Fibroblast of peridontal ligament (primary cell): ENCODE measurements at regions not wholly inside any gene's neighbourhood (a gene's known extent, or its start where the extent isn't known, plus 50 kb on each side); places are given as distances from the start of the nearest gene placed in this dataset.

Source experiments
- DNase-seq: peaks from one replicate; pipeline ENCODE4 v3.0.0-alpha.2; 2010; ENCODE audit errors: extremely low read depth

GRCh38 chr5:143870362-143870761 is 58.4 kb downstream of the HMHB1 start:
- no peak for DNase-seq

- no peak for DNase-seq
Observed at GRCh38 chr5:143870871-143871632, 59.1 kb downstream of the HMHB1 start.

- no peak for DNase-seq
Observed at GRCh38 chr5:143871672-143872071, 59.7 kb downstream of the HMHB1 start.

- DNase-seq: peak; percentile 62
Observed at GRCh38 chr5:143874312-143874711, 62.4 kb downstream of the HMHB1 start.

- no peak for DNase-seq
Observed at GRCh38 chr5:143877196-143877595, 65.2 kb downstream of the HMHB1 start.

GRCh38 chr5:143878430-143878829 is 66.5 kb downstream of the HMHB1 start:
- no peak for DNase-seq

- peak; percentile 23 for DNase-seq
Observed at GRCh38 chr5:143879646-143880045, 67.7 kb downstream of the HMHB1 start.

- DNase-seq: no peak
Observed at GRCh38 chr5:143880178-143880577, 68.2 kb downstream of the HMHB1 start.

GRCh38 chr5:143882520-143882919 is 70.6 kb downstream of the HMHB1 start:
- DNase-seq: peak; percentile 76

- DNase-seq: no peak
Observed at GRCh38 chr5:143886096-143886495, 74.1 kb downstream of the HMHB1 start.

GRCh38 chr5:143886651-143887638 is 75.0 kb downstream of the HMHB1 start:
- DNase-seq: peak; percentile 84

GRCh38 chr5:143887903-143888665 is 76.1 kb downstream of the HMHB1 start:
- DNase-seq: peak; percentile 86

- DNase-seq: no peak
Observed at GRCh38 chr5:143888912-143889311, 77.0 kb downstream of the HMHB1 start.

- peak; percentile 96 for DNase-seq
Observed at GRCh38 chr5:143889986-143890385, 78.0 kb downstream of the HMHB1 start.

GRCh38 chr5:143890487-143890886 is 78.5 kb downstream of the HMHB1 start:
- DNase-seq: peak; percentile 48

- no peak for DNase-seq
Observed at GRCh38 chr5:143892271-143892670, 80.3 kb downstream of the HMHB1 start.

- DNase-seq: no peak
Observed at GRCh38 chr5:143892908-143893307, 80.9 kb downstream of the HMHB1 start.

GRCh38 chr5:143893638-143894037 is 81.7 kb downstream of the HMHB1 start:
- no peak for DNase-seq

GRCh38 chr5:143896516-143896915 is 84.6 kb downstream of the HMHB1 start:
- DNase-seq: peak; percentile 74

GRCh38 chr5:143896966-143897365 is 85.0 kb downstream of the HMHB1 start:
- DNase-seq: peak; percentile 73

- no peak for DNase-seq
Observed at GRCh38 chr5:143898381-143898780, 86.4 kb downstream of the HMHB1 start.
